ENCODE measurements at regions not wholly inside any gene's neighbourhood (a gene's known extent, or its start where the extent isn't known, plus 50 kb on each side); places are given as distances from the start of the nearest gene placed in this dataset.

DNA sequence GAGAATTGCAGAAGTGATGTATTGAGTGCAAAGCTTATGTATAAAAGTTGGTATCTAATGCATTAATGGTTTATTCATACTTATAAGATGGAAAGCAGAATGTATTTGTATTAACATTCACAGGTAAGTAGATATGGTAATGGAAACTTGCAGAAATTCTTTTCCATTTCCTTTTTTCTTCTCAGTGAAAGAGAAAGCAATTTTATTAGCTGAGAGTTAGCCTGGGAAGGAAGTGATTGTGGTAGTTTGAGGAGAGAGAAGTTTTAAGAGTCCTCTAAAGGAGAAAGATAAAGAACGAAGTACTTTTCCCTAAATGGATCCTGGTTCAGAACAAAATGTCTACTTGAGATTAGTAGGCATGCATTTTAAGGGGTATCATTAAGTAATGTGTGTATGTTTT, 60.1 kb upstream of the OSTN start:
- peaks cover 50% of the 10 kb centered on the region for H3K4me1 Mint-ChIP-seq
- TF ChIP-seq, protein P1, sequence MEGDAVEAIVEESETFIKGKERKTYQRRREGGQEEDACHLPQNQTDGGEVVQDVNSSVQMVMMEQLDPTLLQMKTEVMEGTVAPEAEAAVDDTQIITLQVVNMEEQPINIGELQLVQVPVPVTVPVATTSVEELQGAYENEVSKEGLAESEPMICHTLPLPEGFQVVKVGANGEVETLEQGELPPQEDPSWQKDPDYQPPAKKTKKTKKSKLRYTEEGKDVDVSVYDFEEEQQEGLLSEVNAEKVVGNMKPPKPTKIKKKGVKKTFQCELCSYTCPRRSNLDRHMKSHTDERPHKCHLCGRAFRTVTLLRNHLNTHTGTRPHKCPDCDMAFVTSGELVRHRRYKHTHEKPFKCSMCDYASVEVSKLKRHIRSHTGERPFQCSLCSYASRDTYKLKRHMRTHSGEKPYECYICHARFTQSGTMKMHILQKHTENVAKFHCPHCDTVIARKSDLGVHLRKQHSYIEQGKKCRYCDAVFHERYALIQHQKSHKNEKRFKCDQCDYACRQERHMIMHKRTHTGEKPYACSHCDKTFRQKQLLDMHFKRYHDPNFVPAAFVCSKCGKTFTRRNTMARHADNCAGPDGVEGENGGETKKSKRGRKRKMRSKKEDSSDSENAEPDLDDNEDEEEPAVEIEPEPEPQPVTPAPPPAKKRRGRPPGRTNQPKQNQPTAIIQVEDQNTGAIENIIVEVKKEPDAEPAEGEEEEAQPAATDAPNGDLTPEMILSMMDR (IDR thresholded peaks at IDR 0.05) = no peak
- TF ChIP-seq EZH2 (IDR thresholded peaks at IDR 0.05; ENCODE audit: borderline replicate concordance, insufficient read depth, low read depth, low read length, poor library complexity, severe bottlenecking) = no peak
- Histone ChIP-seq H3K27me3 (replicated peaks in 1 of 4; ENCODE audit: control extremely low read depth in 1 of 4, control insufficient read depth in 3 of 4, insufficient read depth in 4 of 4, low read length in 3 of 4) (no peaks in the 10 kb centered on the region), H3K4me3 (ENCODE audit: control extremely low read depth in 1 of 5, extremely low read depth in 1 of 5, insufficient read depth in 1 of 5, low read depth in 2 of 5, low read length in 4 of 5) (no peak overlapping the region), H3K9me3 (ENCODE audit: control extremely low read depth in 1 of 3, control insufficient read depth in 2 of 3, insufficient read depth in 1 of 3, low read length in 2 of 3) (no peaks in the 10 kb centered on the region), H3K27ac (ENCODE audit: low read length in 2 of 2) (no peak overlapping the region), H3K4me2 (replicated peaks; ENCODE audit: low read depth, low read length, poor library complexity, severe bottlenecking) (peak overlapping the region; percentile 33), H2AFZ (ENCODE audit: insufficient read depth, low read depth, low read length, poor library complexity, severe bottlenecking) (peak overlapping the region; percentile 51), H3K36me3 (replicated peaks in 1 of 2; ENCODE audit: control extremely low read depth in 1 of 2, control insufficient read depth in 1 of 2, extremely low read depth in 1 of 2, insufficient read depth in 2 of 2, low read length in 1 of 2) (no peaks in the 10 kb centered on the region), H3K79me2 (ENCODE audit: control insufficient read depth, insufficient read depth, low read length) (no peaks in the 10 kb centered on the region), H3K9ac (ENCODE audit: low read length) (no peak overlapping the region), H3K4me1 (ENCODE audit: control insufficient read depth in 2 of 2, insufficient read depth in 2 of 2, low read length in 2 of 2) (peaks cover 23 to 37% of the 10 kb centered on the region in 2 donors), H4K20me1 (ENCODE audit: control insufficient read depth, insufficient read depth, low read length, poor library complexity, severe bottlenecking) (no peaks in the 10 kb centered on the region)
- 0% methylated on average over 1 of the region's 1 CpG for WGBS (ENCODE audit: insufficient coverage)
- intact Hi-C loops (cut with micrococcal nuclease) = no loop called here
- peak overlapping the region; percentile 44 for H3K4me3 Mint-ChIP-seq
- peak; percentile 13 for DNase-seq
- CTCF ChIA-PET = interaction anchor here (2.5 to 5.3 kb wide), 2 partner anchors 9 to 1306 kb away, joined by 8 to 27 read pairs; no protein-coding TSS in a partner anchor
- POLR2A ChIA-PET = no interaction called here
- H3K27me3 Mint-ChIP-seq = no peaks in the 10 kb centered on the region
- peak overlapping the region; percentile 65 for H3K27ac Mint-ChIP-seq
- peak; percentile 21 for ATAC-seq (ENCODE audit: low read depth)
- no peaks in the 10 kb centered on the region for H3K9me3 Mint-ChIP-seq (ENCODE audit: insufficient read depth)

DNA sequence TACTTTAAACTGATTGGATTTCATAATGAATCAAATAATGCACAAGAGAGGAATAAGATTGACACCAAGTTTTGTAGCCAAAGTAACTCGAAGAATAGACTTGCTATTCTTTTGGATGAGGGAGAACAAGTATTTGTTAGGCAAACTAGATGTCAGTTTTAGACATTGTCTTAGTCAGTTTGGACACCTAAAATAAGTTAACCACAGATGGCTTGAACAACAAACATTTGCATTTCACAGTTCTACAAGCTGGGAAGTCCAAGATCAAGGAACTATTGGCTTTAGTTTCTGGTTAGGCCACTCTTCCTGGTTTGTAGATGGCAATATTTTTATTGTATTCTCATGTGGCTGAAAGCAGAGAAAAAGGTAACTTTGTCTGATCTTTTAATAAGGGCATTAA, 61.3 kb upstream of the OSTN start:
- Histone ChIP-seq H3K79me2 (ENCODE audit: control insufficient read depth, insufficient read depth, low read length) (no peaks in the 10 kb centered on the region), H3K4me2 (replicated peaks; ENCODE audit: low read depth, low read length, poor library complexity, severe bottlenecking) (no peak overlapping the region), H3K4me1 (ENCODE audit: control insufficient read depth in 2 of 2, insufficient read depth in 2 of 2, low read length in 2 of 2) (peaks cover 15 to 28% of the 10 kb centered on the region in 2 donors), H3K27me3 (replicated peaks in 1 of 4; ENCODE audit: control extremely low read depth in 1 of 4, control insufficient read depth in 3 of 4, insufficient read depth in 4 of 4, low read length in 3 of 4) (no peaks in the 10 kb centered on the region), H2AFZ (ENCODE audit: insufficient read depth, low read depth, low read length, poor library complexity, severe bottlenecking) (no peak overlapping the region), H3K27ac (ENCODE audit: low read length in 2 of 2) (no peak overlapping the region), H3K9ac (ENCODE audit: low read length) (no peak overlapping the region), H3K9me3 (ENCODE audit: control extremely low read depth in 1 of 3, control insufficient read depth in 2 of 3, insufficient read depth in 1 of 3, low read length in 2 of 3) (no peaks in the 10 kb centered on the region), H4K20me1 (ENCODE audit: control insufficient read depth, insufficient read depth, low read length, poor library complexity, severe bottlenecking) (no peaks in the 10 kb centered on the region), H3K4me3 (ENCODE audit: control extremely low read depth in 1 of 5, extremely low read depth in 1 of 5, insufficient read depth in 1 of 5, low read depth in 2 of 5, low read length in 4 of 5) (no peak overlapping the region), H3K36me3 (replicated peaks in 1 of 2; ENCODE audit: control extremely low read depth in 1 of 2, control insufficient read depth in 1 of 2, extremely low read depth in 1 of 2, insufficient read depth in 2 of 2, low read length in 1 of 2) (no peaks in the 10 kb centered on the region)
- DNase-seq = no peak
- CTCF ChIA-PET = interaction anchor here (2.5 to 5.3 kb wide), 2 partner anchors 8 to 1307 kb away, joined by 8 to 27 read pairs; no protein-coding TSS in a partner anchor
- Mint-ChIP-seq H3K27ac (no peak overlapping the region), H3K4me1 (peaks cover 42% of the 10 kb centered on the region), H3K27me3 (no peaks in the 10 kb centered on the region), H3K9me3 (ENCODE audit: insufficient read depth) (no peaks in the 10 kb centered on the region), H3K4me3 (peak overlapping the region; percentile 4)
- POLR2A ChIA-PET = no interaction called here
- intact Hi-C loops (cut with micrococcal nuclease) = loop anchor here (2.0 kb wide), 2 partner anchors 251 to 1307 kb away; no protein-coding TSS in a partner anchor
- TF ChIP-seq, protein P1 (IDR thresholded peaks at IDR 0.05) = no peak
- no peak for TF ChIP-seq EZH2 (IDR thresholded peaks at IDR 0.05; ENCODE audit: borderline replicate concordance, insufficient read depth, low read depth, low read length, poor library complexity, severe bottlenecking)
- no CpG with 5 or more reads among the region's 1 CpG for WGBS (ENCODE audit: insufficient coverage)
- no peak for ATAC-seq (ENCODE audit: low read depth)

Measured in B cell (primary cell).